GM19025 (cell line): ENCODE measurements at regions not wholly inside any gene's neighbourhood (a gene's known extent, or its start where the extent isn't known, plus 50 kb on each side); places are given as distances from the start of the nearest gene placed in this dataset.

Experiments
- ATAC-seq: cut with Tn5 transposase; IDR thresholded peaks from one replicate; pipeline ENCODE4 v1.9.1; 2021; ENCODE audit warnings: mild to moderate bottlenecking, low read depth, moderate library complexity; ENCODE audit not compliant: unreplicated experiment

DNA sequence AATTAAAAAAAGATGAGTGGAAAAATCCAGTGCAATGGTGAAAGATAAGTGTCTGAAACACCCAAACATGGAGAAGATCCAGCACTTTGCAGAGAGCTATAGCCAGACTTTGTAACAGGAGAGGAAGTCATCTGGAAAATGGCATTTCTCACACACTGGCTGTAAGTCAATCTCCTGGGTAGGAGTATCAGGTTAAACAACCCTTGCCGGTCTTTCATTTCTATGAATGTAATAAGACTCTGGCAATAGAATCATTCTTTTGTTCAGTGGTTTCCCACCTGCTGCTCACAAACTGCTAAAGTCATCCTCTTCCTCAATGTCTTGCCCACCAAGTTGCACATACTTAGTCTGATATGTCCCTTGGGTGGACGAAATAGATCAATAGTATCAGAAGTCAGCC lies 94.0 kb upstream of the ATP8A1 start:
- ATAC-seq = no peak

- peak; percentile 69 for ATAC-seq
Observed at GRCh38 chr4:42750091-42750490, 93.2 kb upstream of the ATP8A1 start.

DNA sequence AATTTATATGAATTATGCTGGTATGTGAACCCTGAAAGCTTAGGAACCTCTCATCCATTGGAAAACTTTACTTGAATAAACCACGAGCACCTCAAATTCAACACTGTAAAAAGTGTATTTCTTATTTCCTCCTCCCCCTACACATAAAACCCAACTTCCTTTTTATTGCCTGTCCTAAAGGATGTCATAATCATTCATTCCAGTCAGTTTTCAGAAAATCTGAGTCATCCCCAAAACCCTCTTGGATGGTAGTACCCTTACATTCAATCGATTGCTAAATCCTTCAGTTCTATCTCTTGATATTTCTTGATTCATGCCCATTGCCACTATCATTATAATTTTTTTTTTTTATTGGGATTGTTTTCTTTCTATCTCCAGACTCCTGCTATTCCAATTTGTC lies 91.1 kb upstream of the ATP8A1 start:
- no peak for ATAC-seq

- ATAC-seq = no peak
Observed at GRCh38 chr4:42736527-42737195, 79.8 kb upstream of the ATP8A1 start.

- no peak for ATAC-seq
Observed at GRCh38 chr4:42733380-42733779, 76.5 kb upstream of the ATP8A1 start.

DNA sequence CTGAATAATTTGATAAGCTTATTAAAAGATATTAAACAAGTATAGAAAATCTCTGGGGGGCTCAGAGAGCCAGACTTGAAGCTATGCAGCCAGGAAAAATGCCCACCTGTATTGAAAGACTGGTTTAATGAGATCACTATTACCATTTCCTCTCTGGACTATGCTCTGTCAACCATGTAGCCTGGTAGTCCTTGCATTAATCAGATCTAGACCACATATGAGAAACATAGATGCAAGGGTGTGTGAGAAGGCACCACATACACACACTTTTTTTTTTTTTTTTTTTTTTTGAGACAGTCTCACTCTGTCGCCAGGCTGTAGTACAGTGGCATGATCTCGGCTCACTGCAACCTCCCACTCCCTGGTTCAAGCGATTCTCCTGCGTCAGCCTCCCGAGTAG lies 75.9 kb upstream of the ATP8A1 start:
- no peak for ATAC-seq

DNA sequence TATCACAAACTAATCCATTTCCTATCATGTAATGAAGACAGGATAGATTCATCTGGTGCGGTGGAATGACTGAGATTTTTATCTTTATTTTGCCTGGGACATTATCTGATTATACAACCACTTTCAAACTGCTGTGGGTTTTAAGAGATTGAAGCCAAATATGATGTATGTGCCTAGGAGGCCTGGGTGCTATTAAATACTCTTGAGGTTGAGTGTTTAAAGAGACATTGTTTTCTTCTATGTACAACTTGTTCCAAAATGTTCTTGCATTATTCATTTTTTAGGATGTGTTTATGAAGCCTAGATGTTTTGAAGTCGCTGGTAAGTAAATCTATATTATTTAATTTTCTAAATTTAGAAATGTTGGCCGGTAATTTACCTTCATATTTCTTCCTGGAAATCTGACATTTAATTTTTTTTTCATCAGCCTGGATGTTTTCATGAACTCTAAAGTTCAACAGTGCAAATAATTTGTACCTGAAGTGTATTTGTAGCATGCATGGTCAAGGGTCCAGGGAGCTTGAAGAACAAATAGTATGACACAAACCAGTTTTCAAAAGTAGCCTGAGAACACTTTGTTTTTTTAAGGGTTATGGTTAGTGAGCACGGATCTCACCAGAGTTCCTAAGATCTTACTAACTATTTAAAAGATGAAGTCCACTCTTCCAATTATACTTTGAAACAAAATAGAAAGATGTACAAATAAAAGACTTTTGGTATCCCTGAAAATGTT lies 72.8 kb upstream of the ATP8A1 start:
- no peak for ATAC-seq

DNA sequence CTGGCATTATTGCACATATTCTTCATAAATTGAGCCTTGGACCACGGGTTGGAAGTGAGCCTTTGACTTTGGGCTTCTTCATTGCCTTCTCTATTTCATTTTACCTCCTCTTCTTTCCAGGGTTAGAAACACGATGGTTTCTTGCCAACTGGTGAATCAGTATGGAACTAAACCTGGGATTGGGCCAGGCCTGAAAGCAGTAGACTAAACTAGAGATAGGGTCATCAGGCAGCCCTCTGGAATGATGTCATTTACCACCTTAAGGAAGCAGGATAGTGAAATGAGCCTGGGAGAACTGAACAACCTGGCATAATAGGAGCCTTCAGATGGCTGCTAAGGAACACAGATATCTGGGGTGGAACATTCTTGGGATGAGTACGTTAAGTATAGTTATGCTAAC lies 67.5 kb upstream of the ATP8A1 start:
- ATAC-seq = no peak

DNA sequence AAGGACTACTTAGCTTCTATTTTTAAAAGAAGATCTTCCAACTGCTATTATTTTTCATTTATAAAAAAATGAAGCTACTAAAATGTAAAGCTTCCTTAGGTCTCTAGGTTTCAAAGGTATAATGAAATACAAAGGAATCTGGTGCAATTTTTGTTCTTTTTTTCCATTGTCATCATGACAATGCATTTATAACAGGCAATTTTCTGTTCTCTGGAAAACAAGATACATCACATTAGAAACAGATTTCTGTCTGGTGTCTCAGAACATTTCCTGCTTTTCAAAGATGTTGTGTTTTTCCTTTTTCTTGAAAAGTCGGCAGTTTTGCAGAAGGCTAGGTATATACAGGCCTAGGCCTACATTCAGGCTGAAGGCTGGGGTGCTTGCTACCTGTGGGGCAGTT lies 63.6 kb upstream of the ATP8A1 start:
- ATAC-seq = no peak

DNA sequence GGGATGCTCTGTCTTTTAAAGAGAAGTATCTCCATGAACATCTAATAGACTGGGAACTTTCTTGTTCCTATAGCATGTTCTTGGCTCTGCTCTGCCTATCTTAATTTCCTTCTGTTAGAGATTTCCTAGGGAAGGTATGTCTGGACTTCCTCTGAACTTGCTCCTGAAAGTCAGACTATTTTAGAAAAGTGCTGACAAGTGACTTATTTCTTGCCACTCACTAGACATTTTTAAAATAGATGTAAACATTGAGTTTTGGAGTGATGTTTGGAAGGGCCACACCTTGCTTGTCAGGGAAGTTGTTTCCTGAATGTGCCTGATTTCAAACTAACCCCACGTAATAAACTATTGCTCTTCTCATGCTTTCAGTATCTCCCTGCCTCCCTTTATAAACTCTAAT lies 62.4 kb upstream of the ATP8A1 start:
- ATAC-seq = no peak

DNA sequence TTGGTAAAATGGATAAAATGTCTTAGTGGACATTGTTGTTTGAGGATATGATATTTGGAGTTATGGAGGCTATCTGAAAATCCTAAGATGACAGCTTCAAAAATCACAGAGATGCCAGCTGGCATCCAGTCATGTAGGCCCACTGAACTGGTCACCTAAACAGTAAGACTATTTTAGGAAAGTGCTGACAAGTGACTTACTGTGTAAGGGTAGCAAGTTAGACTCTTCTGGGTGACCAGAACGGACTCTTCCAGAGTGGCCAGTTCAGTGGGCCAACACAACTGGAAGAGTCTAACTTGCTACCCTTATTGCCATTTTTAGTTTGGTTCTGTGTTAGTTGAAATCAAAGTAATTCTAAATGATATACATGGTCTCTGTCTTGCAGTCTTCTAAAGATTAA lies 61.4 kb upstream of the ATP8A1 start:
- no peak for ATAC-seq

GRCh38 chr4:42716996-42717395 lies 60.1 kb upstream of the ATP8A1 start:
- ATAC-seq = no peak

- no peak for ATAC-seq
Observed at GRCh38 chr4:42715807-42716482, 59.0 kb upstream of the ATP8A1 start.

GRCh38 chr4:42713391-42713790 lies 56.5 kb upstream of the ATP8A1 start:
- ATAC-seq = no peak

DNA sequence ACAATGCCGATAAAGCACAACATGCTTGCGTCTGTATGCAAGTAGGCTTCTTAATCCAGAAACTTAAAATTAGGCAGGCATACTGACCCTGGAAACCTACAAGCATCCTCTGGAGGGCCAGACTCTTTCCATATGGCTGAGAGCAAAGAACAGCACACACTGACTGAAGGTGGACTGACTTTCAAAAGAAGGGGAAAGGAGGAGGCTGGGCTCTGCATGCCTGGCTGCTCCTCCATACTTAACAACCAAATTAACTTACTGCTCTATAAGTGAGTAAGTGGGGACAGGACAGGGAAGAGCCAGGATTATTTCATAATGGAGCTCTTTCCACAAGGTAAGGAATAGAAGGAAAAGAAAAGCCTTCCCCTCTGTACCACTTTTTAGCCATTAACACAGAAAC lies 55.9 kb upstream of the ATP8A1 start:
- ATAC-seq = no peak

GRCh38 chr4:42711496-42711895 lies 54.6 kb upstream of the ATP8A1 start:
- no peak for ATAC-seq

- ATAC-seq = no peak
Observed at GRCh38 chr4:42710761-42711160, 53.9 kb upstream of the ATP8A1 start.

GRCh38 chr4:42710329-42710728 lies 53.4 kb upstream of the ATP8A1 start:
- ATAC-seq = no peak

DNA sequence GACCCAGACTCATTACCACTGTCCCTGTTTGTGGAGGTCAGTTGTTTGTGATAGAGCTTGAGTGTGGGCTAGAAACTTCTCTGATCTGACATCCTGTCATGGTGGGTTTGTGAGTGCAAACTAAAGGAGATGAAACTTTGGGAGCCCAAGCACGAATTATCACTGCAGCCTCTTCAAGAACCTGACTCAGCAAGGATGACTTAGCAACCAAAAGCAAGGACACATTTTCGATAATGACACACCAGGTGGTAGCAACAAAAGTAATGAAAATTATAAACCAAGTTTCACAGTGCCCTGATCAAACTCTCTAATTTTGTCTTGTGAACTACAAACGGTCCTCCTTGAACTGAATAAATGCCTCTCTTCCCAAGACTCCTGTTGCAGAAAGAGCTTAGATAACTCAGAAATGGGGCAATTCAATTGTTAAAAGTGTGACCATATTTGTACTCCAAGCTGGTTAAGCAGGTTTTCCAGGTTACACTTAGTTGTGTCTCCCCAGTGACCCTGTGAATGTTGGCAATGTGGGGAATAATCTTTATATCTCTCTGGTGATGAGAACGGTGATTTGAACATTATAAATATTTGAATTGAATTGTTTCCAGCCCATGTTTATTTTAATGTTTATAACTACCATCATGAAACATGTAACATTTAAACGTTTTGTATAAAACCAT lies 52.6 kb upstream of the ATP8A1 start:
- ATAC-seq = no peak

GRCh38 chr4:42708625-42709024 lies 51.7 kb upstream of the ATP8A1 start:
- no peak for ATAC-seq
